HEK293T (cell line): ENCODE measurements at regions not wholly inside any gene's neighbourhood (a gene's known extent, or its start where the extent isn't known, plus 50 kb on each side); places are given as distances from the start of the nearest gene placed in this dataset.
"Not testable (repeated sequence)": the region's sequence is repeated elsewhere in the genome, so short reads cannot be mapped to it uniquely, and the experiment has no call there.

Experiments
- CTCF ChIA-PET: fragments of 350-600 bp; formaldehyde crosslinking; extraction: SDS; loops from one replicate; lab custom pipeline; 2021; ENCODE audit warnings: antibody characterized with exemption, inconsistent platforms; lab: Yijun Ruan, JAX
- POLR2A ChIA-PET: fragments of 350-600 bp; formaldehyde crosslinking; extraction: SDS; loops from one replicate; lab custom pipeline; 2020; ENCODE audit warnings: antibody characterized with exemption, inconsistent platforms; lab: Yijun Ruan, JAX
- DNase-seq: peaks from one replicate; pipeline ENCODE4 v3.0.0; 2012; ENCODE audit warnings: mixed read lengths; ENCODE audit errors: extremely low spot score
- ARNT ChIP-seq: fragments of 450-650 bp; IDR thresholded peaks from 2 replicates; pipeline ENCODE4 v1.6.1; 2017; ENCODE audit warnings: mild to moderate bottlenecking
- BHLHE40 ChIP-seq: fragments of 450-650 bp; IDR thresholded peaks from 2 replicates; pipeline ENCODE4 v1.6.1; 2016; ENCODE audit warnings: mild to moderate bottlenecking, moderate library complexity, borderline replicate concordance
- CTBP1 ChIP-seq: fragments of 450-650 bp; IDR thresholded peaks from 2 replicates; pipeline ENCODE4 v1.6.1; 2016; ENCODE audit warnings: borderline replicate concordance
- ELF4 ChIP-seq: fragments of 450-650 bp; IDR thresholded peaks from 2 replicates; pipeline ENCODE4 v1.6.1; 2017; ENCODE audit warnings: antibody characterized with exemption
- FOXA1 ChIP-seq: fragments of 450-650 bp; IDR thresholded peaks from 2 replicates; pipeline ENCODE4 v1.6.1; 2016; ENCODE audit warnings: mild to moderate bottlenecking
- FOXK2 ChIP-seq: fragments of 450-650 bp; IDR thresholded peaks from 2 replicates; pipeline ENCODE4 v1.6.1; 2016; ENCODE audit warnings: mild to moderate bottlenecking
- FOXM1 ChIP-seq: fragments of 450-650 bp; IDR thresholded peaks from 2 replicates; pipeline ENCODE4 v1.6.1; 2017; ENCODE audit warnings: mild to moderate bottlenecking, borderline replicate concordance
- HDGF ChIP-seq: fragments of 450-650 bp; IDR thresholded peaks from 2 replicates; pipeline ENCODE4 v1.6.1; 2017; ENCODE audit warnings: antibody characterized with exemption, borderline replicate concordance
- L3MBTL2 ChIP-seq: fragments of 450-650 bp; conservative IDR thresholded peaks from 2 replicates; pipeline ENCODE4 v1.6.1; 2016; ENCODE audit warnings: mild to moderate bottlenecking
- LEF1 ChIP-seq: fragments of 450-650 bp; IDR thresholded peaks from 2 replicates; pipeline ENCODE4 v1.6.1; 2017; ENCODE audit warnings: mild to moderate bottlenecking, borderline replicate concordance
- NFRKB ChIP-seq: fragments of 450-650 bp; IDR thresholded peaks from 2 replicates; pipeline ENCODE4 v1.6.1; 2016; ENCODE audit warnings: mild to moderate bottlenecking, moderate library complexity
- PKNOX1 ChIP-seq: fragments of 450-650 bp; IDR thresholded peaks from 2 replicates; pipeline ENCODE4 v1.6.1; 2016
- SP1 ChIP-seq: fragments of 450-650 bp; IDR thresholded peaks from 2 replicates; pipeline ENCODE4 v1.6.1; 2017
- SUZ12 ChIP-seq: fragments of 450-650 bp; IDR thresholded peaks from 2 replicates; pipeline ENCODE4 v1.6.1; 2016; ENCODE audit warnings: mild to moderate bottlenecking
- TARDBP ChIP-seq: fragments of 450-650 bp; IDR thresholded peaks from 2 replicates; pipeline ENCODE4 v1.6.1; 2016
- ZNF384 ChIP-seq: fragments of 450-650 bp; IDR thresholded peaks from 2 replicates; pipeline ENCODE4 v1.6.1; 2016

- ChIA-PET POLR2A (no interaction called here), CTCF (no interaction called here)
- DNase-seq: no peak
- TF ChIP-seq FOXM1: no peak
- TF ChIP-seq HDGF: no peak
- no peak for TF ChIP-seq L3MBTL2
- TF ChIP-seq FOXK2: no peak
- no peak for TF ChIP-seq ELF4
- TF ChIP-seq CTBP1: no peak
- no peak for TF ChIP-seq NFRKB
- no peak for TF ChIP-seq SP1
- no peak for TF ChIP-seq PKNOX1
- TF ChIP-seq TARDBP: no peak
- no peak for TF ChIP-seq ZNF384
- no peak for TF ChIP-seq FOXA1
- no peak for TF ChIP-seq LEF1
- no peak for TF ChIP-seq SUZ12
Measured at GRCh38 chr6:101163611-101164010, 229.9 kb upstream of the GRIK2 start.

DNA sequence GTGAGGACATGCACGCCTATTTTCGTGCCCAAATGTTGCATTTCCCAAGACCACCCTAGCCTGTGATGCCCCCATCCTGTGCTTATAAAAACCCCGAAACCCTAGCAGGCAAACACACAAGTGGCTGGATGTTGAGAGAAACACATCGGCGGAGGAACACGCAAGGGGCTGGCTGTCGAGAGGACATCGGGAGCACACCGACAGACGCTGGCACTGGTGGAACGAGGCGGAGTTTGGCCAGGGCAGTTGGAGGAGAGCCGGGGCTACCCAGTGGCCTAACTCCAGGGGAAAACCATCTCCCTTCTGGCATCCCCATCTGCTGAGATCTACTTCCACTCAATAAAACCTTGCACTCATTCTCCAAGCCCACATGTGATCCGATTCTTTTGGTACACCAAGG is 225.9 kb upstream of the GRIK2 start:
- POLR2A ChIA-PET: no interaction called here
- DNase-seq: no peak
- CTCF ChIA-PET: no interaction called here
- TF ChIP-seq NFRKB (no peak), TARDBP (no peak), ZNF384 (no peak), CTBP1 (no peak), BHLHE40 (no peak), FOXM1 (no peak), FOXA1 (no peak), HDGF (no peak), L3MBTL2 (no peak), FOXK2 (no peak), LEF1 (no peak), PKNOX1 (no peak), ELF4 (no peak), ARNT (no peak), SUZ12 (no peak), SP1 (no peak)

DNA sequence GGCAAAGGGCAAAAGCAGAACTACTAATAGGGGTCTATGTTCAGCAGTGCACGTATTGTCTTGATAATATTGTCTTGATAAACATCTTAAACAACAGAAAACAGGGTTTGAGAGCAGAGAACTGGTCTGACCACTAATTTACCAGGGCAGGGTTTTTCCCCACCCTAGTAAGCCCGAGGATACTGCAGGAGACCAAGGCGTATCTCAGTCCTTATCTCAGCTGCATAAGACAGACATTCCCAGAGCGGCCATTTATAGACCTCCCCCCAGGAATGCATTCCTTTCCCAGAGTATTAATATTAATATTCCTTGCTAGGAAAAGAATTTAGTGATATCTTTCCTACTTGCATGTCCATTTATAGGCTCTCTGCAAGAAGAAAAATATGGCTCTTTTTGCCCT is 222.5 kb upstream of the GRIK2 start:
- CTCF ChIA-PET, DNase-seq, POLR2A ChIA-PET: not testable (repeated sequence)

- ChIA-PET POLR2A (no interaction called here), CTCF (no interaction called here)
- no peak for DNase-seq
- TF ChIP-seq ARNT (no peak), HDGF (no peak), BHLHE40 (no peak), FOXA1 (no peak), TARDBP (no peak), ZNF384 (no peak), ELF4 (no peak)
Measured at GRCh38 chr6:101178748-101179147, 214.8 kb upstream of the GRIK2 start.

DNA sequence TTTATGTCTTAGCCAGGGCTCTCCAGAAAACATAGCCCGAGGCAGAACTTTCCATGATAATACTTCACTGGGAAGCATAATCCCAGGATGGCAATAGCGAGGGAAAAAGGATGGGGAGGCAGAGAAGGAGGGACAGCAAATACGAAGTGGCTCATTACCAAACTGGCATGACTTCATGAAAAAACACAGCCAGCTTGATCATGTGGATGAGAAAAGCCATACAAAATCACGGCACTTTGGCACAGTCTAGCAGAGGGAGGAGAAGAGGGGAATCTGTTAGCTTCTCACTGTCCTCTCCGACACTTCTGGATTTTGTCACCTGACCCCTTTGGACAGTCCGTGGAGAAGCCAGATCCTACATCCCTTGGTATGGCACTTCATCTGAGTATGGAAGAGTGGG is 212.5 kb upstream of the GRIK2 start:
- POLR2A ChIA-PET: no interaction called here
- CTCF ChIA-PET: no interaction called here
- DNase-seq: no peak
- TF ChIP-seq LEF1: no peak

DNA sequence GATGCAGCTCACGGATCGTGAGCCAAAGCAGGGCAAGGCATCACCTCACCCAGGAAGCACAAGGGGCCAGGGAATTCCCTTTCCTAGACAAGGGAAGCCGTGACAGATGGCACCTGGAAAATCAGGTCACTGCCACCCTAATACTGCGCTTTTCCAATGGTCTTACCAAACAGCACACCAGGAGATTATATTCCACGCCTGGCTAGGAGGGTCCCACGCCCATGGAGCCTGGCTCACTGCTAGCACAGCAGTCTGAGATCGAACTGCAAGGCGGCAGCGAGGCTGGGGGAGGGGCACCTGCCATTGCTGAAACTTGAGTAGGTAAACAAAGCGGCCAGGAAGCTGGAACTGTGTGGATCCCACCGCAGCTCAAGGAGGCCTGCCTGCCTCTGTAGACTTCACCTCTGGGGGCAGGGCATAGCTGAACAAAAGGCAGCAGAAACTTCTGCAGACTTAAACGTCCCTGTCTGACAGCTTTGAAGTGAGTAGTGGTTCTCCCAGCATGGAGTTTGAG is 205.2 kb upstream of the GRIK2 start:
- POLR2A ChIA-PET, DNase-seq, CTCF ChIA-PET: not testable (repeated sequence)

DNA sequence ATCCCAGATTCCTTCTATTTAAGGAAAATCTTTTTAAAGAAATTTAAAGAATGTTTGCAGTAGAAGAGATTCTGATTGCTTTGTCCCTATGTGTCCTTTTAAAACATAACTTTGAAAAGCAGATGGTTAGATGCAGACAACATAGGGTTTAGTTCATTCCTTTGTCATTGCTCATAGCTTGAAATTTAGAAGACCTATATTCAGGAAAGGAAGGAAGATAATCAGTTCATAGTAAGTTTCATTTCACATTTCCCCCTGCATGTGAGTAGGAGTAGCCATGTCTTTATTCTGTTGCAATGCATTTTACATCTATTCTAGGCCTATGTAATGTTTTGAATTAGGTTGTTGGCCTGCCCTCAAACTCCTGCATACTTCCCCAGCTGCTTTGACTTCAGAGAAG is 197.9 kb upstream of the GRIK2 start:
- ChIA-PET POLR2A (no interaction called here), CTCF (interaction anchor here (0.6 kb wide), 1 partner anchor 125 kb away, joined by 3 read pairs; no protein-coding TSS in a partner anchor)
- TF ChIP-seq BHLHE40: no peak
- TF ChIP-seq ARNT: no peak
- no peak for TF ChIP-seq HDGF
- TF ChIP-seq CTBP1: no peak
- no peak for TF ChIP-seq L3MBTL2
- TF ChIP-seq LEF1: no peak
- no peak for TF ChIP-seq FOXA1
- no peak for TF ChIP-seq SUZ12
- no peak for TF ChIP-seq NFRKB
- TF ChIP-seq FOXK2: no peak
- TF ChIP-seq ELF4: no peak
- no peak for TF ChIP-seq SP1
- TF ChIP-seq TARDBP: no peak
- TF ChIP-seq ZNF384: no peak
- TF ChIP-seq PKNOX1: no peak
- TF ChIP-seq FOXM1: no peak
- no peak for DNase-seq
